GM23248 (cell line): ENCODE measurements at regions not wholly inside any gene's neighbourhood (a gene's known extent, or its start where the extent isn't known, plus 50 kb on each side); places are given as distances from the start of the nearest gene placed in this dataset.

Source experiments
- EZH2 ChIP-seq: fragments of 200-600 bp; sonication (generic); IDR thresholded peaks from 2 replicates; pipeline ENCODE4 v1.6.1; 2018; ENCODE audit warnings: antibody characterized with exemption, mild to moderate bottlenecking; ENCODE audit not compliant: insufficient read depth, poor library complexity, severe bottlenecking
- EZH2phosphoT487 ChIP-seq: fragments of 200-600 bp; sonication (generic); IDR thresholded peaks from 2 replicates; pipeline ENCODE4 v1.6.1; 2018; ENCODE audit warnings: antibody characterized with exemption, moderate library complexity, mild to moderate bottlenecking, low read depth; ENCODE audit not compliant: insufficient read depth

DNA sequence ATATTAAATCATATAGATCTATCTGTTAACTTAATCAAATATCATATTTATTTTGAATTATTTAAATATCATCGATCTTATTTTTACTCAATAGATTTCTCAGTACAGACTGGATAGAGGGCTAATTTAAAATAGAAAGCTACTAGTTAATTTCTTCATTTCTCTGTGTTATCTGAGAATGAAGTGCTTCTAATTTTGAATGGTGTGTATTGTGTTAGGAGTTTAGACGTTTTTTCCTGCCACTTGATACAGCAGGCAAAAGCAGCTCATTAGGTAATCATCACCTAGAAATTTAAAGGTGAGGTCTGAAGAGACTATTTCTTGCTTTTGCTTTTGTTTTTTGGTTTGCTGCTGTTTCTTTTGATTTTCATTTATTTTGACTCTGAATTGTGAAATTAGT lies 948.8 kb upstream of the TENM3 start:
- no peak for TF ChIP-seq EZH2
- no peak for TF ChIP-seq EZH2phosphoT487
